NCI-H2196 (cell line): ENCODE measurements at regions not wholly inside any gene's neighbourhood (a gene's known extent, or its start where the extent isn't known, plus 50 kb on each side); places are given as distances from the start of the nearest gene placed in this dataset.

ENCODE experiments used
- DNase-seq: peaks from one replicate; lab custom pipeline; 2025; ENCODE audit not compliant: unreplicated experiment; lab: John Stamatoyannopoulos, UW

- peak; percentile 56 for DNase-seq
Observed at GRCh38 chr10:30534465-30535144, 94.9 kb downstream of the LYZL2 start.

DNA sequence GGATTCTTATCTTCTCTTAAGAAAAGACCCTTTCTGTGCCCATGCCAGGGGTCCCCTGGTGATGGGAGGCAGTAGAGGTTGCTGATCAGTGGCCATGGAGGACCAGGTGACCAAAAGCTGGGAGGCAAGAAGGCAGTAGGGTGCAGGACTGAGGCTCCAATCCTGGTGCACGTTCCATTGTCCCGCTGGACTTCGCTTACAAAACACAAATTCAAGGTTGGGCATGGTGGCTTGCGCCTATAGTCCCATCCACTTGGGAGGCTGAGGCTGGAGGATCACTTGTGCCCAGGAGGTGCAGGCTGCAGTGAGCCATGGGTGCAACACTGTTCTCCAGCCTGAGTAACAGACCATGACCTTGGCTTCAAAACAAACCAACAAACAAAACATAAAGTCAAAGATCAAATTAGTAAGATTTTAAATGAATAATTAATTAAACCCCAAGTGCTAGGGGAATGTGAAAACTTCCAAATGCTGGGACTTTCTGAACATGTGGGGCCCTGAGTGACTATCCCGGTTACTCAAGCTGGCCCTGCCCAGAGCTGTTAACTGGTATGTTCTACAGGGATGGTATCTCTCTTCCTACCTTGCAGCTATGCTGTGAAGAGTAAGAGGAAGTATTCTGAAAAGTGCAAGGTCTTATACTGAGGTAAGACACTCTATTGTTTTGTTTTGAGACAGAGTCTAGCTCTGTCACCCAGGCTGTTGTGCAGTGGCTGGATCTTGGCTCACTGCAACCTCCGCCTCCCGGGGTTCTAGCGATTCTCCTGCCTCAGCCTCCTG is 97.6 kb downstream of the LYZL2 start:
- DNase-seq, result no peak

- DNase-seq, result no peak
Observed at GRCh38 chr10:30529373-30529998, 95.5 kb downstream of the MAP3K8 start.

DNA sequence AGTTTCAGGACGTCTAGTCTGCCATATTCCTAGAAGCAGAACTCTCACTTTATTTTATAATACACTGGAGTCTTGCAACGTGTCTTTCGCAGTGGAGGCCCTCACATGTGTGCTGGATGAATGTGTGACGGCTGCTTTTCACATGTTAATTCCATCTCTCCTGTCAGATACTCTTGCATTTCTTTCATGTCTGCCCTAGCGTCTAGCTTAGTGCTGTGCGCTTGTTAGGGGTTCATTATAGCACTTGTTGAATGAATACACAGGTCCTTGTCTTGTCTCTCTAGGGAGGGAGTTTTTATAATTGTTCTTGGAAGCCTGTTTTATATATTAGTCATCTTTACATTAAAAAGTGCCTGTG is 94.4 kb downstream of the MAP3K8 start:
- DNase-seq, result no peak

GRCh38 chr10:30527623-30528428 is 93.8 kb downstream of the MAP3K8 start:
- DNase-seq, result no peak

DNA sequence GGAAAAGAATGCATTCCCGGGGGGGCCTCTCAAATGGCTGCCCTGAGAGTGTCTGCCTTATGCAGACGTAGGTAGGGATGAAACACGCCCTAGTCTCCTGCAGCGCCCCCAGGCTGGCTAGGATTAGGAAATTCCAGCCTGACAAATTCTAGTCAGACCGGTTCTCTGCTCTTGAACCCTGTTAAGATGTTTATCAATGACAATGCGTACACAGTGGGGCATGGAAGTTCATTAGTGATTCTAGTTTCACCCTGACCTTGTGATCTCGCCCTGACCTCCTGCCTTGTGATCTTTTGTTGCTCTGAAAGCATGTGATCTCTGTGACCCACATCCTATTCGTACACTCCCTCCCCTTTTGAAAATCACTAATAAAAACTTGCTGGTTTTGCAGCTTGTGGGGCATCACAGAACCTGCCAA is 88.7 kb downstream of the MAP3K8 start:
- peak; percentile 1 for DNase-seq

- DNase-seq, result no peak
Observed at GRCh38 chr10:30518907-30519306, 84.9 kb downstream of the MAP3K8 start.
